Upper lobe of right lung (tissue), 1 donor: ENCODE measurements at regions not wholly inside any gene's neighbourhood (a gene's known extent, or its start where the extent isn't known, plus 50 kb on each side); places are given as distances from the start of the nearest gene placed in this dataset.

Experiments
- ATAC-seq: fragments of 200-7000 bp; cut with Tn5 transposase; one replicate; pipeline ENCODE4 v1.9.1; 2020; ENCODE audit warnings: mild to moderate bottlenecking, moderate library complexity
- DNase-seq: peaks from one replicate; pipeline ENCODE4 v3.0.0-alpha.2; 2020
- H3K27ac ChIP-seq: fragments of 200-600 bp; one replicate; pipeline ENCODE4 v1.8.0; 2022
- H3K27me3 ChIP-seq: fragments of 200-600 bp; one replicate; pipeline ENCODE4 v1.8.0; 2022; ENCODE audit warnings: mild to moderate bottlenecking
- H3K36me3 ChIP-seq: fragments of 200-600 bp; one replicate; pipeline ENCODE4 v1.8.0; 2022
- H3K4me1 ChIP-seq: fragments of 200-600 bp; one replicate; pipeline ENCODE4 v1.8.0; 2022
- H3K4me3 ChIP-seq: fragments of 200-600 bp; one replicate; pipeline ENCODE4 v1.8.0; 2022; ENCODE audit warnings: mild to moderate bottlenecking
- H3K9me3 ChIP-seq: fragments of 200-600 bp; one replicate; pipeline ENCODE4 v1.8.0; 2022
- CTCF ChIP-seq: fragments of 200-600 bp; IDR thresholded peaks from one replicate; pipeline ENCODE4 v1.8.0; 2022; ENCODE audit warnings: antibody characterized with exemption
- intact Hi-C: fragments of 100-400 bp; cut with DNase I; formaldehyde crosslinking; loops from one replicate; pipeline ENCODE4 v1.11.0; 2022
- donor health status: DM: no; HTN: yes; CAD: no; lungs with severe emphysema.

GRCh38 chr2:66805016-66805865 lies 370.3 kb downstream of the MEIS1 start:
- Histone ChIP-seq H3K4me3 (no peak overlapping the region), H3K9me3 (no peaks in the 10 kb centered on the region), H3K27ac (no peak overlapping the region), H3K27me3 (no peaks in the 10 kb centered on the region), H3K36me3 (no peaks in the 10 kb centered on the region), H3K4me1 (no peaks in the 10 kb centered on the region)
- ATAC-seq = no peak
- intact Hi-C loops = no loop called here
- no peak for TF ChIP-seq CTCF
- no peak for DNase-seq

DNA sequence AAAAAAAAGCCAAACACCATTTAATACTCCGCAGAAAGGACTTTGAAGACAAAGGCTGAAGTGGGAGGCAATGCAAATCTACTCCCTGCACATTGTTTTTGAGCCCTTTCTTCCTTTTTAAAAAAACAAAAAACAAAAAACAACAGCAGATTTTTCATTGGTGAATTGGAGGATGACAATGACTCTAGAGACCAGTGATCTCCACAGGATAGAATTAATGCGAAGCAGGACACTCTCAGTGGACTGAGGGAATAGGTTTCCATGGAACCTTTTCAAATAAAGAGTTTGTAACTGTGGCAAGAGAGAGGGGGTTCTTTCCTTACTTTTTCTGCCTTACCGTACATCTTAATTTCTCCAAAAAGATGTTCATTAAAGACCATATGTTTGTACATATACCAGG lies 371.0 kb downstream of the MEIS1 start:
- Histone ChIP-seq H3K9me3 (no peaks in the 10 kb centered on the region), H3K36me3 (no peaks in the 10 kb centered on the region), H3K4me1 (no peaks in the 10 kb centered on the region), H3K4me3 (no peak overlapping the region), H3K27me3 (no peaks in the 10 kb centered on the region), H3K27ac (no peak overlapping the region)
- ATAC-seq (no peak), DNase-seq (no peak)
- intact Hi-C loops = no loop called here
- TF ChIP-seq CTCF = no peak

GRCh38 chr2:66813525-66813924 lies 378.6 kb downstream of the MEIS1 start:
- no peaks in the 10 kb centered on the region for H3K4me1 ChIP-seq

DNA sequence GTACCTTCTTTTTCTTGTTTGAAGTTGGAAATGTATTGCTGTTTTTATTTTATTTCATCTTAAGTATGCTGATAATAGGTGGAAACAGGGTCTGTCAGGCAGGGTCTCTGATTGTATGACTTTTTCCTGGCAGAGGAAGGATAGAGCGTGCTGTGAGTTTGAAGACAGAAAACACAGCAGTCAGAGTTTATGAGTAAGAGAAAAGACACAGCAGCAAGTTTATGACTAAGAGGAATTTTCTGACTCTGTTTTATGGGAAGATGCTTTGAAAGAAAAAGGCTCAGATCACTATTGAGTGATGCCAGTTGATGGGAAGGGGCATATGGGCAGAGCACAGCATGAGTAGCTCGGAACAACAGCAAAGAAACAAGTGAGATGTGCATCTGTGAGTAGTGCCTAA lies 379.1 kb downstream of the MEIS1 start:
- no peaks in the 10 kb centered on the region for H3K9me3 ChIP-seq
- H3K36me3 ChIP-seq = no peaks in the 10 kb centered on the region
- intact Hi-C loops = no loop called here
- no peak for TF ChIP-seq CTCF
- H3K4me3 ChIP-seq = no peak overlapping the region
- ATAC-seq = no peak
- H3K27ac ChIP-seq = no peak overlapping the region
- DNase-seq = no peak
- no peaks in the 10 kb centered on the region for H3K4me1 ChIP-seq
- H3K27me3 ChIP-seq = no peaks in the 10 kb centered on the region

More at GRCh38 chr2:66813525-66813924, 378.6 kb downstream of the MEIS1 start:
- DNase-seq = no peak
- H3K9me3 ChIP-seq = no peaks in the 10 kb centered on the region
- H3K27me3 ChIP-seq = no peaks in the 10 kb centered on the region
- no peak overlapping the region for H3K27ac ChIP-seq
- no peaks in the 10 kb centered on the region for H3K36me3 ChIP-seq
- intact Hi-C loops = no loop called here
- no peak overlapping the region for H3K4me3 ChIP-seq
- no peak for ATAC-seq
- TF ChIP-seq CTCF = no peak

- intact Hi-C loops = no loop called here
- Histone ChIP-seq H3K27ac (no peak overlapping the region), H3K27me3 (no peaks in the 10 kb centered on the region), H3K9me3 (no peaks in the 10 kb centered on the region), H3K36me3 (no peaks in the 10 kb centered on the region), H3K4me3 (no peak overlapping the region), H3K4me1 (no peaks in the 10 kb centered on the region)
- DNase-seq (no peak), ATAC-seq (no peak)
- TF ChIP-seq CTCF = no peak
Observed at GRCh38 chr2:66814916-66815315, 380.0 kb downstream of the MEIS1 start.

- Histone ChIP-seq H3K4me1 (no peaks in the 10 kb centered on the region), H3K4me3 (no peak overlapping the region), H3K9me3 (no peaks in the 10 kb centered on the region), H3K36me3 (no peaks in the 10 kb centered on the region), H3K27me3 (no peaks in the 10 kb centered on the region), H3K27ac (no peak overlapping the region)
- no peak for TF ChIP-seq CTCF
- ATAC-seq (no peak), DNase-seq (no peak)
- intact Hi-C loops = no loop called here
Observed at GRCh38 chr2:66815886-66816285, 381.0 kb downstream of the MEIS1 start.
